ENCODE measurements at regions not wholly inside any gene's neighbourhood (a gene's known extent, or its start where the extent isn't known, plus 50 kb on each side); places are given as distances from the start of the nearest gene placed in this dataset.

GRCh38 chr11:24412722-24413121 is 84.1 kb upstream of the LUZP2 start:
- TF ChIP-seq CTCF (conservative IDR thresholded peaks at IDR 0.05 in 1 of 2, IDR thresholded peaks at IDR 0.05 in 1 of 2; ENCODE audit: low read depth in 1 of 2, low read length in 2 of 2): no peak
- no peak for TF ChIP-seq EZH2 (IDR thresholded peaks at IDR 0.05; ENCODE audit: low read length, missing control alignments)
